ENCODE measurements at regions not wholly inside any gene's neighbourhood (a gene's known extent, or its start where the extent isn't known, plus 50 kb on each side); places are given as distances from the start of the nearest gene placed in this dataset.

- DNase-seq (ENCODE audit: low read depth in 3 of 3, low spot score in 2 of 3), result no peak
These were observed 649.4 kb upstream of the MGMT start for GRCh38 chr10:128817636-128818035.

DNA sequence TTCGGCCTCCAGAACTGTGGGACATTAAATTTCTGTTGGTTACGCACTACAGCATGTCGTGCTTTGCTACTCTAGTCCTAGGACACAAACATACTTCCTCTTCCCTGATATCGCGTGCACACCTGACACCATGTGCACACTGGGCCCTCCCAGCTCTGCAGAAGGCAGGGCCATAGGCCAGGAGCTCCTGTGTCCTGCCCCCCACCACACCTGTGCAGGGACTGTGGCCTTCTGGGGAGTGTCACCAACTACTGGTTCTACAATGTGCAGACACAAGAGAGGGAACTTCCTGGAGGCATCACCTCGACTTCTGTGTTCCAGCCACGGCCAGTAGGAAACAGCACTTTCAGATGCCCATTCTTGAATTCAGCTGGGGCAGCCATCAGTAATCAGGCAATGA, 646.4 kb upstream of the MGMT start:
- no peak for DNase-seq (ENCODE audit: low read depth in 3 of 3, low spot score in 2 of 3)

DNA sequence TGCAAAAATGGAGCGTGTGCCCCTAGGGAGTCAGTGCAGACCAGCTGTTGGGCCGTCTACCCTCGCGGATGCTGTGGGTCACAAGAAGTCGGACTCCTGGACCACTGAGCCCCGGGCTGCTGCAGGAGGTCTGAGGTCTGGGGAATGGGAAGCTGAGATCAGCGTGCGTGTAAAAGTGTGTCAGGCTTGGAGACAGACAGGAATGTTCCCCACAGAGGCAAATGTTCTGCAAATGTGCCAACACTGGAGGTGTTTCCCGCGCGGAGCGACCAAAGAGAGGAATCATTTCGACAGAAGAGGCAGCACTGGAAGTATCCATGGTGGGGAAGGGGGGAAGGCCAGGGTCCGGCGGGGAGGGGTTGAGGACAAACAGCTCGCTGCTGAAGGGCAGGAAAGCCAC, 643.8 kb upstream of the MGMT start:
- no peak for DNase-seq (ENCODE audit: low read depth in 3 of 3, low spot score in 2 of 3)

DNA sequence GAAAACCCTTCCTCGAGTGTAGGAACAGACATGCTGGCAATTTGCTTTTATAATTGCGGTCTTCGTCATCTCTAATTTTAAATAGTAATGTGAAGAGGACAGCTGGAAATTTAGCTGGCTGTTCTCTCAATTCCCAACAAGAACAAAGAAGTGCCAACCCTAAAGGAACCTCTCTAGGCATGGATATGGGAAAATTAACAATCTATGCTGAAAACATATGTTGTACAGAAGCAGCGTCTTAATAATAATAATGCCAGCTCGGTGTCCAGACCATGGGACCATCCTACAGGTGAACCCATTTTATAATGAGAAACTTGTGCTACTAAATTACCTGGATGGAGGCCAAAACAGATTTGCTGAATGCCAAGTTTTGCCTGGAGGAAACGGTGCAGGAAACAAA, 641.4 kb upstream of the MGMT start:
- no peak for DNase-seq (ENCODE audit: low read depth in 3 of 3, low spot score in 2 of 3)

DNA sequence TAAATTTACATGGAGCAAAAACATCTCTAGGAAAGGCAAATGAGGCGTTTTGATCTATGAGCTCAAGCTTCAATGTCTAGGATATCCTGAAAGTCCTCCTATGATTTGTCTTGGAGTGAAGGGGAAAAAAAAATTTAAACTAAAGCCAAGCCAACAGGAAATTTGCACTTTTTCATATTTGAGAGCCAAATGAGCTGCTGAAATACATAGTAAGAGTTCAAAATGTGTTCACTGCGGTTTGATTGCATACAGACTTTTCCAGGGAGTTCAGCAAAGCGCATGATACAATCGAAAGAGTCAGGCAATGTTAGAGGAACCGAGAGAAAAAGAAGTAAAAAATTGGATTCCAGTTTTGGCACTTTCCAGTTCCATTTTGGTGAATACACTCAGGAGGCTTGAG, 633.4 kb upstream of the MGMT start:
- DNase-seq (ENCODE audit: low read depth in 3 of 3, low spot score in 2 of 3), result no peak

GRCh38 chr10:128835361-128835760, 631.7 kb upstream of the MGMT start:
- DNase-seq (ENCODE audit: low read depth in 3 of 3, low spot score in 2 of 3), result no peak

GRCh38 chr10:128837478-128837877, 629.6 kb upstream of the MGMT start:
- no peak for DNase-seq (ENCODE audit: low read depth in 3 of 3, low spot score in 2 of 3)

- DNase-seq (ENCODE audit: low read depth in 3 of 3, low spot score in 2 of 3), result no peak
These were observed 627.9 kb upstream of the MGMT start for GRCh38 chr10:128839134-128839533.

DNA sequence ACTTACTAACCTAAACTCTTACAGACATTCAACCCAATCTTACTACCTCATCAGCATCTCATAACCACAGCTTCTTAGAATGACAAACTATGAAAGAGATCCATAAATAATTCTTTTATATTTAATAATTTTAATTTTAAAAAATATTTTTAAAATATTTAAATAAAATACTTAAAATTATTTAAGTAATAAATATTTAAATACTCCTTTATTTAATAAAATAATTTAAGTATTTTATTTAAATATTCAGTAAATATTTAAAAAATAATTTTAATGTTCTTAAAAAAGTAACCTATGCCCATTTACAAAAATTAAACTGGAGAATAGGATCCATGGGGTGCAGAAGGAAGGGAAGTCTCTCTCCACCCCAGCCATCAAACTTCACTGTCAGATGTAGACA, 627.3 kb upstream of the MGMT start:
- DNase-seq (ENCODE audit: low read depth in 3 of 3, low spot score in 2 of 3), result no peak

DNA sequence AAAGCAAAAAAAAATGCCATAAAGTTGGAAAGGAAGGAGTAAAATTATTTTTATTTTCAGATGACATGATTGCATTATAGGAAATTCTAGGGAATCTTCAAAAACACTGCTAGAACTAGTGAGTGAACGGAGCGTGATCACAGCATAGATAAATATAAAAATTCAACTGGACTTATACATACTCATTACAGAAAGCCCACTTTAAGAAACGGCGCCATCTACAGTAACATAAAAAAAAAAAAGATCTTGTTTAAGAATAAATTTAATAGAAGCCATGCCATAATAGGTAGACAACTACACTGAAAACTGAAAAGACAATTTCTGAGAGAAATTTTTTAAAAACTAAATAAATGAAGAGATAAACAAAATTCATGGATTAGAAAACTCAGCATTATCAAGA, 623.1 kb upstream of the MGMT start:
- no peak for DNase-seq (ENCODE audit: low read depth in 3 of 3, low spot score in 2 of 3)

GRCh38 chr10:128846927-128847326, 620.1 kb upstream of the MGMT start:
- no peak for DNase-seq (ENCODE audit: low read depth in 3 of 3, low spot score in 2 of 3)

- DNase-seq (ENCODE audit: low read depth in 3 of 3, low spot score in 2 of 3), result no peak
These were observed 618.2 kb upstream of the MGMT start for GRCh38 chr10:128848810-128849209.

DNA sequence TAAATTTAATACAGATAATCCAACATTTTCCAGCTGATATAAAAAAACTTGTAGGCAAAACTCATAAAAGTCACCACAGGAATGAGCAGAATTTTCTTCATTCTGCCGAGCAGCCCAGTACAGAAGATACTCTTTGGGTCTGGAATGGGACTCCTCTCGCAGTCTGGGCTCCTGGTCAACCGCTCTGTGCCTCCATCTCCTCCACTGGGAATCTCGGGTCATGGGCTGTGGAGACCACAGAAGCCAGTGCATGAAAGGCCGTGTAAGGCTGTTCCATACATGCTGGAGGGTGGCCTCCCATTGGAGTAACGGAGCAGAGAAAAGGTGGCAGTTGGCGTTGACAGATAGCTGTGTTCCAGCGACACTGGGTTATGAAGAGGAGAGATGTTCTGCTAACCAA, 616.4 kb upstream of the MGMT start:
- DNase-seq (ENCODE audit: low read depth in 3 of 3, low spot score in 2 of 3), result no peak

GRCh38 chr10:128851281-128851680, 615.8 kb upstream of the MGMT start:
- no peak for DNase-seq (ENCODE audit: low read depth in 3 of 3, low spot score in 2 of 3)

- DNase-seq (ENCODE audit: low read depth in 3 of 3, low spot score in 2 of 3), result no peak
These were observed 615.3 kb upstream of the MGMT start for GRCh38 chr10:128851726-128852125.

DNA sequence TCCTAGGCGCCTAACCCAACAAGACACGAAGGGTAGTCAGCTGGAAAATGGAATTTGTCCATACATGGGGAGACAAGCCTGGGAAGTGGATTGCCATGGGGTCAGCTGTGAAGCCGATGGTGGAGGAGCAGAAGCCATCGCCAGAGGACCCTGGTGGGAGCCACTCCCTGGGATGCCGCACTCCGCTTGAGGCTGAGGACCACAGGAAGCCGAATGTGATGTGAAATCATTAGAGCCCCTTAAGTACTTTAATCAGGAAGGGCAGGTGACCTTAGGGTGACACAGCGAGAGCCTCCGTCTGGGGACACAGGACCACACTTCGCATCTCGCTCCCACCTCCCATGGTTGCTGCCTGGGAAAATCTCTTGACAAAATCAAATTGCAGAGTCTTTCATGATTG, 614.6 kb upstream of the MGMT start:
- no peak for DNase-seq (ENCODE audit: low read depth in 3 of 3, low spot score in 2 of 3)

DNA sequence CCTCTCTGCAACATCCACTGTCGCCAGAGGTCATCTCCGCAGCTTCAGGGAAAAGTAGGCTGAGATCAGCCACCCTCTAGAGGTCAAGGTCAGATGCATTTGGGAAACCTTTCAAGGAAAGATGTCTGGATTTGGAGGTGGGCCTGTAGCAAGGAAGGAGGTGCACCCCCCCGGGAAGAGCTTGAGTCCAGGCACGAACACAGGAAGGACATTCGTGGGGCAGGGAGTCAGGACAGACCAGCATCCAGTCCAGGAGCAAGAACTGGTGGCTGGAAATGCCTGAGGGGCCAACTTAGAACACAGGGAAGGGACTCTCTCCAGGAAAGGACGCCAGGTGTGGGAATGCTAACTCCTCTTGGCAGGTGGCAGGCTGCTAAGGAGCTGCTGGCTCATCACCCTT, 614.1 kb upstream of the MGMT start:
- DNase-seq (ENCODE audit: low read depth in 3 of 3, low spot score in 2 of 3), result no peak

GRCh38 chr10:128853537-128853936, 613.5 kb upstream of the MGMT start:
- no peak for DNase-seq (ENCODE audit: low read depth in 3 of 3, low spot score in 2 of 3)

DNA sequence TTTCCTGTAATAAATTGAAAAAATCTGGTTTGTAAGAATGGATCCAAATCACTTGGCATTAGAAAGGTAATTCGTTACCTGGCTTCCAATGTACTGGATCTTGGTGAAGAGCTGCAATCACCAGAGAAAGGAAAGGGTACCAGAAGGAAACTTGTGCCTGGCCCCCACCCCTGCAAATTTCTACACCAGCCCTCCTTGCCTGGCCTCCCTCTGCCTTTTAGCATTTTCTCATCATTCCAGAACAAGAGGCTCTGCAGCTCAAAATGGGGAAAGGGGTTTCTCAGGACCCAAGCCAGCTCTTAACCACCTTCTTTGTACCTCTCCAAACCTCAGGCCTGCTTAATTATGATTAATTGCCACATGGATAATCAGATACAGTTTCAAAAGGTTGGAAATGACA, 612.8 kb upstream of the MGMT start:
- DNase-seq (ENCODE audit: low read depth in 3 of 3, low spot score in 2 of 3), result no peak

DNA sequence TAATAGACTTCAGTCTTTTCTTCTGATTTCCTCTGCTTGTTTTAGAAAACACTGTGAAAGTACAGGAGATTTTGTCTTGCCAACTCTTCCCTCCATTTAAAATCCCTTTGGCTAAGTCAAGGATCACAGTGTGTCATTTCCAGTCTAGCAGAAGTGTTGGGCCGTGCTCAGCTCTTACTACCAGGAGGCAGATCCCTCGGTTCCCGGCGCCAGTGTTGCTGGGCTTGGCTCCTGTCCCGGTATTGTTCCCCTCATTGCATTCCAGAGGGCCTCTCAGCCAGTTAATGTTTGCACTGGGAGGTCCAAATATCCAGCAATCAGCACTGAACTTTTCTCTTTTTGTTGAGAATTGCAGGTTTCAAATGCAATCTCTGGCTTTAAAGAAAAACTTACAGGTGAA, 612.1 kb upstream of the MGMT start:
- DNase-seq (ENCODE audit: low read depth in 3 of 3, low spot score in 2 of 3), result peak; percentile 63 to 77 (median 65)

GRCh38 chr10:128855618-128856428, 611.2 kb upstream of the MGMT start:
- DNase-seq (ENCODE audit: low read depth in 3 of 3, low spot score in 2 of 3), result no peak

DNA sequence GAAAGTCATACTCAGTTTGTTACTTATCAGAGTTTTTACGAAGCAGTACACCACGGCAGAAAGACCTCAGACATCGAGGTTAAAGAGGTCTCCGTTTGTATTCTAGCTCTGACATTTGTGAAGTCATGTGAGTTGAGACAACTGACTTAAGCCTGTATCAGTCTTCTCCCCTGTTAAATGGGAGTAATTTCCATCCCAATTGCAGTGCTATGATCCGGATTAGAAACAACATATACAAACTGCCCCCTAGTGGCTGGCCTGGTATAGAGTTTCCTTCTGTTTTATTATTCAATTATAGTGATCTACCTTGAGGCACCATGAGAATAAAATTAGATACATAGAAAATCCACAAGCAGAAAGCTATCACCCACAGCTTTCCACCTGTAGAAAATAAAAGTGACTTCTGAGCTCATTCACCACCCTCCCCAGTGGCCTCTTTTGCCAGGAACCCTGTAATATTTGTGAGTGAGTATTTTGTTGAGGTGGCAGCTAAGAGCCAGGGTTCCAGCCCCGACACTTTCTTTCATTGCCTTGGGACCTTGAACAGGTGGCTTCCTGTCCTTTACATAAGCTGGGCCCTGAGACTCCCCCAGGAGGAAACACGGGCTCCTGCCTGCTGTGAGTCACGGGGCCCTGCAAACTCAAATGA, 607.2 kb upstream of the MGMT start:
- DNase-seq (ENCODE audit: low read depth in 3 of 3, low spot score in 2 of 3), result no peak

DNA sequence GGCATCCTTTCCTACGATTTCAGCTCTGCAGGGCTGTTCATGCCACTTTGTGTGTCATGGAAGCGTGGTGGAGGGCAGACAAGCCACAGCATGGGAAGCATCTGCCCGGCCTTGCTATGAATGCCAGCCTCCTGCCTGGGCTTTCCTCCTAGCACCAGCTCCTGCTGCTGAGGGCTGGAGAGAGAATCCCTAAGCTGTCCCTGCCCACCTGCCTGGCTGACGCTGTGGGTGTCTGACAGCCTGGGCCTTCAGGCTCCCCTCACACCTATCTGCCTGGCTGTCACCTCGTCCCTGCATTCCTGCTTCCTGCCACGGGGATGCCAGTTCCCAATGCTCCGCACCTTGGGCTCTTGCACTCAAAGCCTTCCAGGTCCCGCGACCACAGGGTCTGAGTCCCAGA, 606.5 kb upstream of the MGMT start:
- DNase-seq (ENCODE audit: low read depth in 3 of 3, low spot score in 2 of 3), result no peak

Data from right renal cortex interstitium (tissue), 3 donors.